PC-9 (cell line): ENCODE measurements at regions not wholly inside any gene's neighbourhood (a gene's known extent, or its start where the extent isn't known, plus 50 kb on each side); places are given as distances from the start of the nearest gene placed in this dataset.

Experiments
- EZH2 ChIP-seq: fragments of 200-600 bp; sonication (generic); IDR thresholded peaks from 2 replicates; pipeline ENCODE4 v1.8.0; 2017; ENCODE audit warnings: antibody characterized with exemption, low read depth
- TF ChIP-seq, protein P1 (sequence below): fragments of 200-600 bp; sonication (generic); conservative IDR thresholded peaks from 2 replicates; pipeline ENCODE4 v1.6.1; 2017; ENCODE audit warnings: mixed run types, antibody characterized with exemption, mild to moderate bottlenecking, moderate library complexity

DNA sequence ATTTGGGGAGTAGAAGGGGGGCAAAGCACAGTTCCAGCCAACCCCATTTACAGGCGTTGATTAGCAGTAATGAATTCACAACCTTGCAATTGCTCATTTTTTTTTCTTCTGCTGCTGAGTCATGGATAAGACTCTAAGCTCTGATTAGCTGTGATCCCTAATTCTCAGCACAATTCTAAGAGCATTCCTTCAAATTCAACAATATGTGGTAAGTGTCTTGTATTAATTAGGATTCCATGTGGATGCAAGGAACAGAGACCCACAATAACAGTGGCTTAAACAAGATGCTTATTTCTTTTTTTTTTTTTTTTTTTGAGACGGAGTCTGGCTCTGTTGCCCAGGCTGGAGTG, 133.4 kb downstream of the PALM2AKAP2 start:
- TF ChIP-seq, protein P1, sequence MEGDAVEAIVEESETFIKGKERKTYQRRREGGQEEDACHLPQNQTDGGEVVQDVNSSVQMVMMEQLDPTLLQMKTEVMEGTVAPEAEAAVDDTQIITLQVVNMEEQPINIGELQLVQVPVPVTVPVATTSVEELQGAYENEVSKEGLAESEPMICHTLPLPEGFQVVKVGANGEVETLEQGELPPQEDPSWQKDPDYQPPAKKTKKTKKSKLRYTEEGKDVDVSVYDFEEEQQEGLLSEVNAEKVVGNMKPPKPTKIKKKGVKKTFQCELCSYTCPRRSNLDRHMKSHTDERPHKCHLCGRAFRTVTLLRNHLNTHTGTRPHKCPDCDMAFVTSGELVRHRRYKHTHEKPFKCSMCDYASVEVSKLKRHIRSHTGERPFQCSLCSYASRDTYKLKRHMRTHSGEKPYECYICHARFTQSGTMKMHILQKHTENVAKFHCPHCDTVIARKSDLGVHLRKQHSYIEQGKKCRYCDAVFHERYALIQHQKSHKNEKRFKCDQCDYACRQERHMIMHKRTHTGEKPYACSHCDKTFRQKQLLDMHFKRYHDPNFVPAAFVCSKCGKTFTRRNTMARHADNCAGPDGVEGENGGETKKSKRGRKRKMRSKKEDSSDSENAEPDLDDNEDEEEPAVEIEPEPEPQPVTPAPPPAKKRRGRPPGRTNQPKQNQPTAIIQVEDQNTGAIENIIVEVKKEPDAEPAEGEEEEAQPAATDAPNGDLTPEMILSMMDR: no peak
- no peak for TF ChIP-seq EZH2
